Peyer's patch (tissue), 4 donors: ENCODE measurements at regions not wholly inside any gene's neighbourhood (a gene's known extent, or its start where the extent isn't known, plus 50 kb on each side); places are given as distances from the start of the nearest gene placed in this dataset.

Experiments used
- CTCF ChIP-seq, 6 experiments: fragments of 450-650 bp in 4 of 6; fragments of 200-600 bp in 2 of 6; sonication (generic) in 1 of 6; IDR thresholded peaks; one replicate each; pipeline ENCODE4 v1.5.1; 2017 to 2019; ENCODE audit warnings: antibody characterized with exemption in 6 of 6, mild to moderate bottlenecking in 3 of 6, moderate library complexity in 1 of 6
- POLR2A ChIP-seq, 2 donors: fragments of 450-650 bp; IDR thresholded peaks; one replicate each; pipeline ENCODE4 v1.5.1; 2017; ENCODE audit warnings: antibody characterized with exemption in 2 of 2, mild to moderate bottlenecking in 2 of 2, moderate library complexity in 2 of 2

- TF ChIP-seq CTCF (IDR thresholded peaks at IDR 0.05) = no peak
- no peak for TF ChIP-seq POLR2A (IDR thresholded peaks at IDR 0.05)
Measured at GRCh38 chr5:155264809-155265208, 251.3 kb downstream of the KIF4B start.
